Ovary (tissue), 3 donors: ENCODE measurements at regions not wholly inside any gene's neighbourhood (a gene's known extent, or its start where the extent isn't known, plus 50 kb on each side); places are given as distances from the start of the nearest gene placed in this dataset.

ENCODE experiments used
- POLR2A ChIP-seq: fragments of 450-650 bp; IDR thresholded peaks from one replicate; pipeline ENCODE4 v1.6.1; 2017; ENCODE audit warnings: antibody characterized with exemption, mild to moderate bottlenecking, moderate library complexity
- TF ChIP-seq, protein P1 (sequence below), 3 donors: fragments of 450-650 bp in 2 of 3; fragments of 200-600 bp in 1 of 3; IDR thresholded peaks; one replicate each; pipeline versions ENCODE4 v1.5.1 to v1.8.0; 2016 to 2022; ENCODE audit warnings: antibody characterized with exemption in 3 of 3, mild to moderate bottlenecking in 1 of 3
- donor health status: DM: no; HTN: no; CAD: no.

DNA sequence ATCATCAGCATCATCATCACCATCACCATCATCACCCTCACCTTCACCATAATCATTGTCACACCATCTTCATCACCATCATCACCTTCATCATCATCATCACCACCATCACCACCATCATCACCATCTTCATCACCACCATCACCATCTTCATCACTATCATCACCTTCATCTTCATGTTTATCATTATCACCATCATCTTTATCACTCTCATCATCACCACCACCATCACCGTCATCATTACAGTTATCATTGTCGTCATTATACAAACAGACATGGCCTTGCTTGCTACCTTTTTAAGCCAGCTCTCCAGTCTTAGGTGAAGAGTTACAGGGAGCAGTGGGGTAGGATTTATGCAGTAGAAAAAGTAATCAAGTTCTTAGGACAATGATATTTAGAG is 114.9 kb downstream of the IRF8 start:
- TF ChIP-seq, protein P1, sequence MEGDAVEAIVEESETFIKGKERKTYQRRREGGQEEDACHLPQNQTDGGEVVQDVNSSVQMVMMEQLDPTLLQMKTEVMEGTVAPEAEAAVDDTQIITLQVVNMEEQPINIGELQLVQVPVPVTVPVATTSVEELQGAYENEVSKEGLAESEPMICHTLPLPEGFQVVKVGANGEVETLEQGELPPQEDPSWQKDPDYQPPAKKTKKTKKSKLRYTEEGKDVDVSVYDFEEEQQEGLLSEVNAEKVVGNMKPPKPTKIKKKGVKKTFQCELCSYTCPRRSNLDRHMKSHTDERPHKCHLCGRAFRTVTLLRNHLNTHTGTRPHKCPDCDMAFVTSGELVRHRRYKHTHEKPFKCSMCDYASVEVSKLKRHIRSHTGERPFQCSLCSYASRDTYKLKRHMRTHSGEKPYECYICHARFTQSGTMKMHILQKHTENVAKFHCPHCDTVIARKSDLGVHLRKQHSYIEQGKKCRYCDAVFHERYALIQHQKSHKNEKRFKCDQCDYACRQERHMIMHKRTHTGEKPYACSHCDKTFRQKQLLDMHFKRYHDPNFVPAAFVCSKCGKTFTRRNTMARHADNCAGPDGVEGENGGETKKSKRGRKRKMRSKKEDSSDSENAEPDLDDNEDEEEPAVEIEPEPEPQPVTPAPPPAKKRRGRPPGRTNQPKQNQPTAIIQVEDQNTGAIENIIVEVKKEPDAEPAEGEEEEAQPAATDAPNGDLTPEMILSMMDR (IDR thresholded peaks at IDR 0.05) = no peak
- TF ChIP-seq POLR2A = no peak
